ENCODE measurements at regions not wholly inside any gene's neighbourhood (a gene's known extent, or its start where the extent isn't known, plus 50 kb on each side); places are given as distances from the start of the nearest gene placed in this dataset.

GRCh38 chr2:19198381-19198780, 160.0 kb downstream of the OSR1 start:
- H3K27me3 ChIP-seq (ENCODE audit: control insufficient read depth in 2 of 2, insufficient read depth in 2 of 2, low read length in 2 of 2) = no peaks in the 10 kb centered on the region
- H3K4me3 ChIP-seq (replicated peaks in 1 of 3; ENCODE audit: low read depth in 2 of 3, low read length in 3 of 3) = no peak overlapping the region
- peaks cover 0 to 3% (median 0%) of the 10 kb centered on the region in 3 donors for H3K27me3 Mint-ChIP-seq (ENCODE audit: low read depth in 3 of 3)
- no peaks in the 10 kb centered on the region for H3K79me2 ChIP-seq (ENCODE audit: insufficient read depth, low read length)
- no peak overlapping the region for H3K9ac ChIP-seq (ENCODE audit: insufficient read depth, low read length, poor library complexity, severe bottlenecking)
- no peak for TF ChIP-seq CTCF (IDR thresholded peaks at IDR 0.05)
- intact Hi-C loops (cut with micrococcal nuclease) = no loop called here
- H3K4me1 ChIP-seq (ENCODE audit: control insufficient read depth in 1 of 2, insufficient read depth in 2 of 2, low read length in 2 of 2) = no peaks in the 10 kb centered on the region
- no peak for DNase-seq
- no peak overlapping the region for H2AFZ ChIP-seq (ENCODE audit: insufficient read depth, low read depth, low read length, poor library complexity, severe bottlenecking)
- no peak overlapping the region for H3K27ac Mint-ChIP-seq
- H3K4me1 Mint-ChIP-seq = no peaks in the 10 kb centered on the region
- H3K4me2 ChIP-seq (replicated peaks; ENCODE audit: extremely low read depth, low read length, poor library complexity, severe bottlenecking) = no peak overlapping the region
- H4K20me1 ChIP-seq (ENCODE audit: insufficient read depth, low read length) = no peaks in the 10 kb centered on the region
- WGBS (ENCODE audit: insufficient coverage) = no CpG with 5 or more reads among the region's 1 CpG
- peaks cover 0 to 15% (median 2%) of the 10 kb centered on the region in 7 donors for H3K9me3 Mint-ChIP-seq
- H3K4me3 Mint-ChIP-seq = no peak overlapping the region
- H3K36me3 Mint-ChIP-seq = no peaks in the 10 kb centered on the region
- no peaks in the 10 kb centered on the region for H3K36me3 ChIP-seq (replicated peaks in 1 of 2; ENCODE audit: control insufficient read depth in 1 of 2, insufficient read depth in 2 of 2, low read length in 2 of 2)
- H3K27ac ChIP-seq (ENCODE audit: low read depth in 1 of 2, low read length in 2 of 2) = no peak overlapping the region
- peaks cover 6 to 8% of the 10 kb centered on the region in 2 donors for H3K9me3 ChIP-seq (replicated peaks in 1 of 2; ENCODE audit: control insufficient read depth in 1 of 2, insufficient read depth in 1 of 2, low read length in 2 of 2)

- no peaks in the 10 kb centered on the region for H3K79me2 ChIP-seq (ENCODE audit: insufficient read depth, low read length)
These were observed 162.8 kb downstream of the OSR1 start for GRCh38 chr2:19195661-19196060.

More at GRCh38 chr2:19195661-19196060, 162.8 kb downstream of the OSR1 start:
- intact Hi-C loops (cut with micrococcal nuclease) = no loop called here
- H3K4me1 ChIP-seq (ENCODE audit: control insufficient read depth in 1 of 2, insufficient read depth in 2 of 2, low read length in 2 of 2) = no peaks in the 10 kb centered on the region
- Mint-ChIP-seq H3K9me3 (peaks cover 0 to 7% (median 2%) of the 10 kb centered on the region in 7 donors), H3K4me3 (no peak overlapping the region), H3K27me3 (ENCODE audit: low read depth in 3 of 3) (peaks cover 0 to 5% (median 0%) of the 10 kb centered on the region in 3 donors), H3K27ac (no peak overlapping the region), H3K36me3 (no peaks in the 10 kb centered on the region), H3K4me1 (no peaks in the 10 kb centered on the region)
- no peaks in the 10 kb centered on the region for H4K20me1 ChIP-seq (ENCODE audit: insufficient read depth, low read length)
- WGBS (ENCODE audit: insufficient coverage) = 86% methylated on average over 1 of the region's 1 CpG
- peaks cover 0 to 2% of the 10 kb centered on the region in 2 donors for H3K9me3 ChIP-seq (replicated peaks in 1 of 2; ENCODE audit: control insufficient read depth in 1 of 2, insufficient read depth in 1 of 2, low read length in 2 of 2)
- no peak overlapping the region for H3K27ac ChIP-seq (ENCODE audit: low read depth in 1 of 2, low read length in 2 of 2)
- no peak overlapping the region for H2AFZ ChIP-seq (ENCODE audit: insufficient read depth, low read depth, low read length, poor library complexity, severe bottlenecking)
- DNase-seq = no peak
- TF ChIP-seq CTCF (IDR thresholded peaks at IDR 0.05) = no peak
- no peak overlapping the region for H3K9ac ChIP-seq (ENCODE audit: insufficient read depth, low read length, poor library complexity, severe bottlenecking)
- H3K4me2 ChIP-seq (replicated peaks; ENCODE audit: extremely low read depth, low read length, poor library complexity, severe bottlenecking) = no peak overlapping the region
- no peak overlapping the region for H3K4me3 ChIP-seq (replicated peaks in 1 of 3; ENCODE audit: low read depth in 2 of 3, low read length in 3 of 3)
- H3K27me3 ChIP-seq (ENCODE audit: control insufficient read depth in 2 of 2, insufficient read depth in 2 of 2, low read length in 2 of 2) = no peaks in the 10 kb centered on the region
- H3K36me3 ChIP-seq (replicated peaks in 1 of 2; ENCODE audit: control insufficient read depth in 1 of 2, insufficient read depth in 2 of 2, low read length in 2 of 2) = no peaks in the 10 kb centered on the region

Measured in CD14-positive monocyte (primary cell).